NCI-H2107 treated with DMSO at 0.1 percent for 48 hours (cell line): ENCODE measurements at regions not wholly inside any gene's neighbourhood (a gene's known extent, or its start where the extent isn't known, plus 50 kb on each side); places are given as distances from the start of the nearest gene placed in this dataset.

Experiments used
- DNase-seq: peaks from one replicate; lab custom pipeline; 2025; ENCODE audit not compliant: unreplicated experiment; lab: John Stamatoyannopoulos, UW

- no peak for DNase-seq
Observed at GRCh38 chr1:69215883-69216282, 351.8 kb upstream of the LRRC7 start.

- DNase-seq, result no peak
Observed at GRCh38 chr1:69220672-69221071, 347.1 kb upstream of the LRRC7 start.

GRCh38 chr1:69221524-69221923 lies 346.2 kb upstream of the LRRC7 start:
- DNase-seq, result no peak

GRCh38 chr1:69223156-69223555 lies 344.6 kb upstream of the LRRC7 start:
- DNase-seq, result no peak

- DNase-seq, result no peak
Observed at GRCh38 chr1:69228501-69228900, 339.2 kb upstream of the LRRC7 start.

GRCh38 chr1:69230208-69230607 lies 337.5 kb upstream of the LRRC7 start:
- no peak for DNase-seq

- no peak for DNase-seq
Observed at GRCh38 chr1:69233463-69233862, 334.3 kb upstream of the LRRC7 start.

GRCh38 chr1:69244211-69244610 lies 323.5 kb upstream of the LRRC7 start:
- DNase-seq, result no peak

DNA sequence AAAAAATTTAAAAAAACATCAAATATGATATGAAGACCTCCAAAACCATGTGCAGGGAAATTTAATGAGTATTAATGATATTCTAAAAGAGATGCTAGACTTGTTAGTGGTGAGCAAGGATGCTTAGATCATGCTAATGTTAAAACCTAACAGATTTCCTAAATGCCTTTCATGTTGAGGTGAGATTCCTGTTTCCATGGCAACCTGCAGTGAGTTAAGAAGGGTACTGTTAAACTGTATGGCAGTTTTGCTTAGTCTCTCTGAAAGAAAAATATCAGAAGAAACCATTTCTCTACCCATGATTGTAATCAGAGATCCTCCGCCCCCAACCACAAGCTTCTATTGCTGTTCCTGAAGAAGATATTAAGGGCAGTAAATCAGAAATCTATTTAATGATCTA lies 321.6 kb upstream of the LRRC7 start:
- DNase-seq, result no peak

DNA sequence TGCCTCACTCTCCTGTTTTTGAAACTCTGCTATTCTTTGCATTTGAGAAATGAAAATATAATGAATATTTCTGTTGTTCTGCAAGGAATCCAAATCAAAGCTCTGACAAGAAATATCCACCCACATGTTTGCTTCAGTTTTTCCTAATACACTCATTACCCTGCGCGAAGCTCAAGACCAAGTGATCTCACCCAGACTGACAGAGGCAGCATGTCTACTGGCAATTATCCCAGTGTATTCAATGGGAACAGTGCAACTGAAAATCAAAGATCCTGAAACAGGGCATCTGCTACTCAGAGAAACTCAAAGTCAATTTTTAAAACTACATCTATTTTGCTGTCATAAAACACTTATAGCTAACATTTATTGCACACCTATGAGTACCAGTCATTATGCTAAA lies 321.0 kb upstream of the LRRC7 start:
- DNase-seq, result no peak

- no peak for DNase-seq
Observed at GRCh38 chr1:69252696-69253095, 315.0 kb upstream of the LRRC7 start.

DNA sequence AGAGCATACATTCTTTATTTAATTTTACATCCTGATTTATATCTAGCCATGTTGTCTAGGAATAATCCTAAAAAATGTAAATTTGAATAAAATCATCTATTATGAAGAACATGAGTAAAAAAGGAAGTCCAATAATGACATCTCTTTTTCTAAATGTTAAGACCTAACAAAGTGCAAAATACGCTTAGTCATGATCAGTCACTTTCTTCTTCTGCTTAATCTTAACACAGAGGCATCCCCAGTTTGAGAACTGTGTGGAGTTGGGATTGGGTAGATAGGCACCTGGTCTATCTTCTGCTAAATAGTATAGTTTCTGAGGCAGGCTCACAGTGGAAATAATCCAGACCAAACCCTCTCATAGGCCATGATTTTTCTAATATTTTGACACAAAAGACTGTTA lies 311.7 kb upstream of the LRRC7 start:
- DNase-seq, result no peak

DNA sequence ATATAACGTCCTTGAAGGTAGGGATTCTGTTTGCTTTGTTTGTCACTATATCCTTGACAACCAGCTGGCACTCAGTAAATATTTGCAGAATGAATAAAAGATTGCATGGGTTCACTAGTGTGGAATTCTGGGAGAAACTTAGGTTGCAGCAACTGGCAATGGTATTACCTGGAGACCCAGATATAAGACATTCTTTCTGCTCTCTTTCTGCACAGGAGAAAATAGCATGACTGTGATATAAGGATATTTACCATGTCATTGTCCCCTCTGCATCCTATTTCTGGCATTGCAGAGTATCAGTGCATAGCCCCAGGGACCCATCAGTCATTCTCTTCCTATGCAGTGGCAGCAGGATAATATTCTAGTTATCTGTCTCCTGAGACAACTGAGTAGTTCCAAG lies 308.9 kb upstream of the LRRC7 start:
- DNase-seq, result no peak

DNA sequence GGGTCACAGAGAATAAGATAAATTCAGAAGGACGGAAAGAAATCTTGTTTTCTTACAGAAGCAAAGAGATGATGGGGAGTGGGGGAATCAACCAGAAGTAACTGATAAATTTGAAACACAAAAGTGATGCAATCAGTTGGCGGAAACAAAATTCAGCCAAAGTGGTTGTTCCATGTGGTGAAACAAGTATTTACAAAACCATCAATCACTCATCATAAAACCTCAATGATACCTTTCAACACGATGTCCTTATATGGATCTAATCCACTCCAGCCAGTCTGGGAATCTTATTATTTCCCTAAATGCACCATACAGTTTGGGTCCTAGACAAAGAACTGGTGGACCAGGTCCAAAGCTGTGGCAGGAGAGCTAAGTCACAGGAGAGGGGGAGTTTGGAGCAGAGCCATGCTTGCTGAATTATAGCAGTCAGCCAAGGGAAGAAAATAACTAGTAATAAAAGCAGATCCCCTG lies 303.8 kb upstream of the LRRC7 start:
- DNase-seq, result peak; percentile 7

GRCh38 chr1:69269491-69269890 lies 298.2 kb upstream of the LRRC7 start:
- no peak for DNase-seq

DNA sequence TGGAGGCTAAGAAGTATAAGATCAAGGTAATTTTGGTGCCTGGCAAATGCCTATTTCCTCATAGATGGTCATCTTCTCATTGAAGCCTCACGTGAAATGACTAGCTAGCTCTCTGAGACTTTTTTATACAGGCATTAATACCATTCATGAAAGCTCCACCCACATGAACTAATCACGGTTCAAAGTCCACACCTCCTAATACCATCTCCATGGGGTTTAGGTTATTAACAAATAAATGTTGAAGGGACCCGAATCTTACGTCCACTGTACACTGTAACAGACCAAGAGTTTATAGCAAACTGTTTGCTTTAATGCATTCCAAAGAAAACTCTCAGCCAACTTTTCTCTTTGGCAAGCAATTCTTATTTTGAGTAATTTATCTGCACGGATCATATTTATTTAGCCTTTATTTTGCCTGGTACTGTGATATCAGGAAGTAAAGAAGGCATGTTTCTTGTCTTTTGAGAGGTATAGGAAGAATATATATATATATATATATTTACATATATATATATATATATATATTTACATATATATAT lies 296.1 kb upstream of the LRRC7 start:
- DNase-seq, result no peak

DNA sequence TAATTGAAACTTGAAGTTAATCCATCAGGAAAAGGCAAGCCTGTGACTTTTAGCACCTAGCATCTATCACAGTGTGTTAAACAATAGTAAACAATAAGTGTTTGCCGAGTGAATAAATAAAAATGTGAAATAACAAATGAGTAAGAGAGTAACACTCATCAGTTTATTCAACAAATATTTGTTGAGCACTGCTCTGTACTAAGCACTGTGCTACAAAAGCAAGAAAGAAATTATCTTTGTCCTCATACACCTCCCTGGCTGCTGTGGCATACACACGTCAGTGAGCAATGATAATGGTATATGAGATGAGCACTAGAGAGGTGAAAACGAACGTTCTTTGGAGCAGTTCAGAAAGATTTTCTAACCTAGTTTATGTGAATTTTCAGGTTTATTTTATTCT lies 295.0 kb upstream of the LRRC7 start:
- no peak for DNase-seq

- no peak for DNase-seq
Observed at GRCh38 chr1:69278923-69279322, 288.8 kb upstream of the LRRC7 start.

DNA sequence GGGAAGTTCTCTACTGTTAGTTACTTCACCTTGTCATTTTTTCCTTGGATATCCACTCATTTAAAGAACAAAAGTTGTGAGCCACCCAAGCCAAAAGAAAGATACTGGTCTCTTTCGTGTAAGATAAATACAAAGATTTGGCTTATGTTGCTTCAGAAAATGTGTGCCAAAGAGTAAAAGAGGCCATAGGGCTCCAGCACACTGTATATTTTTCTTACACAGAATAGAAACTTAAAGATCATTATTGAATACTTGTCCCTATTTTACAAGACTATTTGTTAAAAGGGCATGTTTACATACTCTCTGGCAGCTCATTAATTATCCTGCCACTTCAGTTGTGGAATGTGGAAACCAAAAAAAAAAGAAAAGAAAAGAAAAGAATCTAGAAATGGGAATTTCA lies 284.2 kb upstream of the LRRC7 start:
- no peak for DNase-seq

DNA sequence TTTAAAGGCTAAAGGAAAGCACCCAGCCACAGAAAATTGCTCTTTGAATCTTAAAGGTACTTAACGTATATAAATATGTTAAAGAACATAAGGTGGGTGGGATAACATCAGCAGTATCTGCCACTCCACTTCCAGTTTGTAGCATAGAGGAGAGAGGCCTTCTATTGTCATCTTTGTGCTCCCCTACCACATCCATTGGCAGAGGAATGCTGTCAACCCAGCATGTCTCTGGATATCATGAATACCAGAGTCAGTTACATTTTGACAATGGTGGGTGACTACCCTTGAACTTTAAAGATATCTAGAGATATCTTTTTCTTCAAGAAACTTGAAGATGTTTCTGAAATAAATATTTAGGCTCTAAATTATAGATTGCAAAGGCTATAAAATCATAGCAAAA lies 283.2 kb upstream of the LRRC7 start:
- DNase-seq, result no peak

DNA sequence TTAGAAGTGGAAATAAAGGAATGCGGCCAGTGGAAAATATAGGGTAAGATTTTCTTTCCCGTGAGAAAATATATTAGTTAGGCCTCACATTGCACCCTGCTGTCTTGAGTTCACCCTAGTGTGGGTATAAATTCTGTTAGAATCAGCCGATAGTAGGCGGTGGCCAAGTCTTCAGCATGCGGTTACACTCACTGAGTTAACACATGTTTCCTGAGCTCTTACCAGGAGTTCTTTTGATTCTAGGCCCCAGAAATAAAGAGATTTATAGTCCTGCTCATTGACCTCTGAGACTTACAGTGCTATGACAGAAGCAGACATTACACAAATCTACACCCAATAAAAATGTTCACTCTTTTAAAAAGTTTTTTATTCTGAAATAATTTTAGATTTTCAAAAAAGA lies 279.3 kb upstream of the LRRC7 start:
- DNase-seq, result no peak

DNA sequence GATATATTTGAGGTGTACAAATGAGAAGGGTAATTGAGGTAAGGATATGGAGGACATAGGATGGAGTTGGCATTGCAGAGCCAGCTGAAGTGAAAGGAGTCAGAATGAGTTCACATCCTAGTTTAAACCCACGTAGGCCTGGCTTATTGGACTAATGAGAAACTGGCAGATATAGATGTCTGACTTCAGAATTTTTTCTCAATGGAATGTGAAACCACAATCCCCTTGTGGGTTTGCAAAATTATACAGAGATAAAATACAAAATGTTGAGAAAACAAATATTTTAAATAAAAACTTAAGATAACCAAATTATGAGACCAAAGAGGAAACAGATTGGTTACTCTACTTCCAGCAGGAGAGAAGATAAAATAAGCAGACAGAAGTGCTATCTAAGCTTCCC lies 277.4 kb upstream of the LRRC7 start:
- no peak for DNase-seq

DNA sequence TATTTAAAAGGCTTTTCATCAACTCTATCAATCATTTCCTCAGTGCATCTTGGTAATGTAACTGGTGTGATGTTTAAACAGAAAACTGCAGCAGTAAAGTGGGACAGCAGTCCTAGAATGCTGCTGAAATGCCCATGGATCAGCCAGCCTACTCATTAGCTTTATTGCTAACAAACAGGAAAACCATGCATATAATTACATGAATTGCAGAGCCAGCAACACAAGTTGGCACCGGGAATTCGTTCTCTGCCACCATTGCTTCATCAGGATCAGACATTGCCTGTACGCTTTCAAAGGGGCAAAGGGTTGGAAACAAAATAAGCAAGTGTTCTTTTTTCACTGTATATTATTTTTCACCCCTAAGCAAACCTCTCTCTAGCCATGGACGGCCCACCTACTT lies 276.2 kb upstream of the LRRC7 start:
- no peak for DNase-seq

DNA sequence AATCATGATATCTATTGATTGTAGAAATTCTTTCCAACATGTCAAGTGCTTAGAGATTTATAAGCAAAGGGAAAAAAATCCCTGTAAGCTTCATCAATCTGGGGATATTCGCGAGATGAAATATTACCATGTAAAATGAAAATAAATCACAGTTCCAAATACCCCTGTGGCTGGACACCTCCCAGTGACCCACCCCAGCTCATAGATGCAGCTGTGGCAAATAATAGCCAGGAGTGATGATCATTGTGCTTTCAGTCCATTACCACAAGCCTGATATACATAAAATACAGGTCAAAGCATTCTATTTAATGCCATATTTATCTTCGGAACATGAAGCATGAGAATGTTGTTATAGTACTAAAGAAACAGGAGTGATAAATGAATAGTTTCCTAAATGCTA lies 274.9 kb upstream of the LRRC7 start:
- DNase-seq, result no peak
